Sigmoid colon (tissue), 3 donors: ENCODE measurements at regions not wholly inside any gene's neighbourhood (a gene's known extent, or its start where the extent isn't known, plus 50 kb on each side); places are given as distances from the start of the nearest gene placed in this dataset.

Experiments used
- CTCF ChIP-seq, 4 experiments: fragments of 450-650 bp in 3 of 4; fragments of 200-600 bp in 1 of 4; IDR thresholded peaks; one replicate each; pipeline ENCODE4 v1.5.1; 2016 to 2019; ENCODE audit warnings: antibody characterized with exemption in 4 of 4, mild to moderate bottlenecking in 3 of 4, moderate library complexity in 2 of 4
- POLR2A ChIP-seq, 2 donors: fragments of 450-650 bp; IDR thresholded peaks; one replicate each; pipeline ENCODE4 v1.6.1; 2016; ENCODE audit warnings: antibody characterized with exemption in 2 of 2, mild to moderate bottlenecking in 2 of 2, moderate library complexity in 2 of 2

DNA sequence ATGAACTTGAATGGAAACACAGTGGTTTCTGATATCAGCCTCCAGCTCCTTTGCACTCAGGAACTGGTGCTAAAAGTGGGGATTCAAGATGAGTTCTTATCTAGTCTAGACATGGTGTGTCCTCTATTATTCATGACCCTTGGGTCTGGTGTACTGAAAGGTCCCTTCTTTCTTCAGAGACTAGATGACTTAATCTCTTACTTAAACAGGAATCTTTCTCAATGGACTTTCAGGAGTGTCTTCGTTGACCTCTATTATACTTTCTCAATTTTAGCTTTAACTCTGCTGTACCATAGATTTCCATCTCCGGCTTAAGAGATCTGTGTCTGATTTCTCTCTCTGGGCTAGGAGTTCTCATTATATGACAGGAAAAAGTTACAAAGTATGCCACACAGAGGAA, 83.5 kb upstream of the INHBA start:
- TF ChIP-seq CTCF (IDR thresholded peaks at IDR 0.05) (no peak), POLR2A (IDR thresholded peaks at IDR 0.05) (no peak)
